Astrocyte of the spinal cord (primary cell): ENCODE measurements at regions not wholly inside any gene's neighbourhood (a gene's known extent, or its start where the extent isn't known, plus 50 kb on each side); places are given as distances from the start of the nearest gene placed in this dataset.
A peak's percentile ranks its signal among the peaks of the same experiment; 100 is the strongest.

ENCODE experiments used
- DNase-seq: peaks from one replicate; pipeline ENCODE4 v3.0.0; 2011; ENCODE audit warnings: low read depth, low spot score
- H3K4me3 ChIP-seq: 2 replicates; pipeline ENCODE4 v1.5.1; 2011; ENCODE audit warnings: low read depth, mild to moderate bottlenecking, low read length, moderate library complexity
- in situ Hi-C: cut with HindIII; loops from 2 replicates; pipeline ENCODE4 v1.10.0; 2017; ENCODE audit warnings: low sequenced_read_pairs
- TF ChIP-seq, protein P1 (sequence below): IDR thresholded peaks from 2 replicates; pipeline ENCODE4 v1.5.1; 2012; ENCODE audit warnings: low read depth, mild to moderate bottlenecking, low read length, inconsistent platforms

DNA sequence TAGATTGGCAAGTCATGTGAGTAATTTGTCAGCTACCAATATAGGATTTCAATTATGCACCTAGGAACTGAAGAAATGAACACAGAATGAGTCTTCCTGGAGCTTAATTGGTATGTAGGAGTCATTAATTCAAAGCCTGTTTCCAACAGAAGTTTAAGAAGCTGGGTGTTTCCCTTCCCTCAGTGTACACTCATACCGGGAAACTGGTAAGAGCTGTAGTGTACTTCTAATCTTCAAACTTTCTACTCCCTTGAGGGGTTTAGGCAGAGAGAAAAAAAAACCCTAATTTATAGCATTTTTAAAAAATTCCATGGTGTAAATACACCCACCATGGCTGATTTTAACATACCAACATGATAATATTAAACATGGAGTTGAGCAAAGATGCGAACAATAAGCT, 665.7 kb upstream of the SLITRK5 start:
- TF ChIP-seq, protein P1, sequence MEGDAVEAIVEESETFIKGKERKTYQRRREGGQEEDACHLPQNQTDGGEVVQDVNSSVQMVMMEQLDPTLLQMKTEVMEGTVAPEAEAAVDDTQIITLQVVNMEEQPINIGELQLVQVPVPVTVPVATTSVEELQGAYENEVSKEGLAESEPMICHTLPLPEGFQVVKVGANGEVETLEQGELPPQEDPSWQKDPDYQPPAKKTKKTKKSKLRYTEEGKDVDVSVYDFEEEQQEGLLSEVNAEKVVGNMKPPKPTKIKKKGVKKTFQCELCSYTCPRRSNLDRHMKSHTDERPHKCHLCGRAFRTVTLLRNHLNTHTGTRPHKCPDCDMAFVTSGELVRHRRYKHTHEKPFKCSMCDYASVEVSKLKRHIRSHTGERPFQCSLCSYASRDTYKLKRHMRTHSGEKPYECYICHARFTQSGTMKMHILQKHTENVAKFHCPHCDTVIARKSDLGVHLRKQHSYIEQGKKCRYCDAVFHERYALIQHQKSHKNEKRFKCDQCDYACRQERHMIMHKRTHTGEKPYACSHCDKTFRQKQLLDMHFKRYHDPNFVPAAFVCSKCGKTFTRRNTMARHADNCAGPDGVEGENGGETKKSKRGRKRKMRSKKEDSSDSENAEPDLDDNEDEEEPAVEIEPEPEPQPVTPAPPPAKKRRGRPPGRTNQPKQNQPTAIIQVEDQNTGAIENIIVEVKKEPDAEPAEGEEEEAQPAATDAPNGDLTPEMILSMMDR, result no peak
- H3K4me3 ChIP-seq, result no peak overlapping the region
- DNase-seq, result no peak
- in situ Hi-C loops, result no loop called here

DNA sequence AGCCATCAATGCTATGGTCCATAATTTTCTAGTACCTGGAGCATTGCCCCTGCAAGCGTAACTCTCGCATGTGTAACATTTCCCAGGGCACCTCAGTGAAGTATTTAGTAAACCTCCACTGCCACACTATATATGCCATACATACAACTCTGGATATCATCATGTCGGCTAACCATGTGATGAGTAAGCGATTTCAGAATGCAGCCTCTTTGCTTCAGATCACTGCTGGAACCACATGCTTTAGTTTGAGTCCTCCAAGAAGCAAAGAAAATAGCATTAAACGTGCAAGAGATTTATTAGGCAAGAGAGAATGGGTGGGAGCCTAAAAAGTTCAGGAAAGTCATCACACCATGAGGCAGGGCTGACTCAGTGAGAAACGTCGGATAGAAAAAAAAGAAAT, 635.6 kb upstream of the SLITRK5 start:
- TF ChIP-seq, protein P1, result no peak
- no peak overlapping the region for H3K4me3 ChIP-seq
- no peak for DNase-seq
- in situ Hi-C loops, result no loop called here

DNA sequence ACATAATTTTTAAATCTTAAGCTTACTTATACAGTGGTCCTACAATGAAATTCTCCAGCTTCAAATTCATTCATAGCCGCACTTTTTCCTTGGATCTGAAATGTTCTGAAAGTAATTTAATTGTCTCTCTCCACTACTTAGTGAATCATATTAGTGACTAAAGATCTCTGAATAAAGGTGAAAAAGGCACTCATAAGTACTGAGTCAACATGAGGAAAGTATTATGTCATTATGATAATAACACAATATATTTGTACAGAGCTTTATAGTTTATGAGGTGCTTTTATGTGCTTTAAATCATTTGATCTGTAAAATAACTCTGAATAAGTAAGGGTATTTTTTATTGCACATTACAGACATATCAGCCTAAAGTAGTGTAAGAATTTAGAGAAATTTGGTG, 628.2 kb upstream of the SLITRK5 start:
- in situ Hi-C loops, result no loop called here
- TF ChIP-seq, protein P1, result no peak
- H3K4me3 ChIP-seq, result no peak overlapping the region
- DNase-seq, result peak; percentile 45

DNA sequence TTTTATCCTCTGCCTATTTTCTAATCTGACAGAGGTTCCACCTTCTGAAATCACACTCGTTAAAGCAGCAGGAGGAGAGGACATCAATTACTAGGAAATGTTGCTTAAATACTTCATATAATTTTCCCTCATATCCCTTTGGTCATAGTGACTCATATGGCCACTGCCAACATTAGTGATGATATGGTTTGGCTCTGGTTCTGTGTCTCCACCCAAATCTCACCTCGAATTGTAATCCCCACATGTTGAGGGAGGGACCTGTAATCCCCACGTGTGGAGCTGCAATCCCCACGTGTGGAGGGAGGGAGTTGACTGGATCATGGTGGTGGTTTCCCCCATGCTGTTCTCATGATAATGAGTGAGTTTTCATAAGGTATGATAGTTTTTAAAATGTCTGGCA, 618.4 kb upstream of the SLITRK5 start:
- no peak overlapping the region for H3K4me3 ChIP-seq
- peak; percentile 48 for DNase-seq
- in situ Hi-C loops, result no loop called here
- TF ChIP-seq, protein P1, result no peak

DNA sequence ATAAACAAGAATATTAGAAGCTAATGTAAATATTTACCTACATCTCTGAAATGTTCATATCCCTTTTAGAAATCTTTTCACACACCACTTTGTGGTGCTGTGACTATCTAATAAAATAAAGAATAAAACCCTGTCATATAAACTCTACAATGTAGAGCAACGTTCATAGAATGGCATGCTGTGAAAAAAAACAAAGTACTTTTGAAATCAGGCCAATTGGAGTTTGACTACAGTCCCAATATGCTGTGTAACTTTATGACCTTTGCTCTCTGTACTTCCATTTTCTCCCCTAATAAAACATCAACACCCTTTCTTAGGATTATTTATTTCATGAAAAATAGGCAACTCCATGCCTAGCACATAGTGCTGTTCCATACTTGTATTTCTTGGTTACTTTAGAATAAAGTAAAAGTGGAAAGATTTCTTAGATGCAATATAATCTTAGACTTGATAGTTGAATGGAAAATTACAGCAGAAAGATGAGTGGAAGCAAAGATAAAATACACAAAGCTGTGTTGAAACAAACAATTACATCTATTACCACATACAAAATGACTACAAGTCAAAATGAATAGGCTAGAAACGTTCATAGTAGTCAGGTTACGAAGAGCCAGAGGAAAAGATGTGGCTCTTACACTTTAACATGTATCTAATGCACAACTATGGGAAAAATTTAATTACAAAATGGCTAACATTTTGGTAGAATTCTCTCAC, 613.2 kb upstream of the SLITRK5 start:
- peak; percentile 60 for DNase-seq
- TF ChIP-seq, protein P1, result no peak
- in situ Hi-C loops, result no loop called here
- no peak overlapping the region for H3K4me3 ChIP-seq

DNA sequence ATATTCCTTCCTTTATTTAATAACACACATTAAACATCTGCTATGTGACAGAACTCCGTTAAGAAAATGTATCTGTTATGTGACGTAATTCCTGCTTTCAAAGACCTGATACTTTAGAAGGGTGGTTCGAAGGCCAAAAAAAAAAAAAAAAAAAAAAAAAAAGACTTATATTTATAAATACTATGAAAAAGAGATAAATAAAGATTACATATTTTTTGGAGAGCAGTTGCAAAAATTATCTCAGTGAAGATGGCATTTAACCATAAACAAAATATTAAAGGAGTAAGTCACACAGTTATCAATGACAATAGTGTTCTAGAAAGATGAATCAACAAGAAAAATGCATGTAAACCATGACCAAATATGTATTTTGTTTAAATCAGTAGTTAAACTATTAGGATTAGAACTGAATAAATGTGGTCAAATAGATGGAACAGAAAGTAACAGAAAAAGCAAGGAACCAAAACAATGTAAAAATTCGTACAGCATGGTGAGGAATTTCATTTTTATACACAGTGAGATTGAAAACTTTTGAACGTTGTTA, 612.3 kb upstream of the SLITRK5 start:
- DNase-seq, result no peak
- TF ChIP-seq, protein P1, result no peak
- in situ Hi-C loops, result no loop called here
- no peak overlapping the region for H3K4me3 ChIP-seq
